ENCODE measurements at regions not wholly inside any gene's neighbourhood (a gene's known extent, or its start where the extent isn't known, plus 50 kb on each side); places are given as distances from the start of the nearest gene placed in this dataset.

GRCh38 chr4:89665662-89666061 lies 171.3 kb downstream of the SNCA start:
- DNase-seq (ENCODE audit: extremely low read depth, low read depth) = no peak
- no peak for TF ChIP-seq CTCF (IDR thresholded peaks at IDR 0.05; ENCODE audit: low read depth, low read length)

GRCh38 chr4:89664521-89664920 lies 172.4 kb downstream of the SNCA start:
- no peak for DNase-seq (ENCODE audit: extremely low read depth, low read depth)
- no peak for TF ChIP-seq CTCF (IDR thresholded peaks at IDR 0.05; ENCODE audit: low read depth, low read length)

- DNase-seq (ENCODE audit: extremely low read depth, low read depth) = peak; percentile 8
- TF ChIP-seq CTCF (IDR thresholded peaks at IDR 0.05; ENCODE audit: low read depth, low read length) = no peak
Observed at GRCh38 chr4:89661173-89661899, 175.6 kb downstream of the SNCA start.

- peak; percentile 30 for DNase-seq (ENCODE audit: extremely low read depth, low read depth)
- TF ChIP-seq CTCF (IDR thresholded peaks at IDR 0.05; ENCODE audit: low read depth, low read length) = no peak
Observed at GRCh38 chr4:89660444-89661172, 176.4 kb downstream of the SNCA start.

GRCh38 chr4:89658701-89659024 lies 178.3 kb downstream of the SNCA start:
- no peak for TF ChIP-seq CTCF (IDR thresholded peaks at IDR 0.05; ENCODE audit: low read depth, low read length)
- no peak for DNase-seq (ENCODE audit: extremely low read depth, low read depth)

GRCh38 chr4:89657931-89658700 lies 178.8 kb downstream of the SNCA start:
- TF ChIP-seq CTCF (IDR thresholded peaks at IDR 0.05; ENCODE audit: low read depth, low read length) = peak; percentile 52
- DNase-seq (ENCODE audit: extremely low read depth, low read depth) = peak; percentile 10

- no peak for TF ChIP-seq CTCF (IDR thresholded peaks at IDR 0.05; ENCODE audit: low read depth, low read length)
- no peak for DNase-seq (ENCODE audit: extremely low read depth, low read depth)
Observed at GRCh38 chr4:89653012-89653411, 183.9 kb downstream of the SNCA start.
